Osteoblast (primary cell): ENCODE measurements at regions not wholly inside any gene's neighbourhood (a gene's known extent, or its start where the extent isn't known, plus 50 kb on each side); places are given as distances from the start of the nearest gene placed in this dataset.
A peak's percentile ranks its signal among the peaks of the same experiment; 100 is the strongest.

Experiments
- DNase-seq: peaks from one replicate; pipeline ENCODE4 v3.0.0; 2011; ENCODE audit warnings: low spot score, mixed read lengths; ENCODE audit not compliant: insufficient read length; ENCODE audit errors: missing footprints
- H2AFZ ChIP-seq: 2 replicates; pipeline ENCODE4 v1.6.0; 2011; ENCODE audit warnings: mild to moderate bottlenecking, low read length
- H3K27ac ChIP-seq: 2 replicates; pipeline ENCODE4 v1.5.1; 2011; ENCODE audit warnings: mild to moderate bottlenecking, low read depth, low read length, moderate library complexity
- H3K27me3 ChIP-seq: 2 replicates; pipeline ENCODE4 v1.6.0; 2012; ENCODE audit warnings: mild to moderate bottlenecking, control low read depth, inconsistent platforms, low read length, moderate library complexity; ENCODE audit not compliant: insufficient read depth
- H3K36me3 ChIP-seq: 2 replicates; pipeline ENCODE4 v1.5.1; 2011; ENCODE audit warnings: mild to moderate bottlenecking, low read length, control low read depth, moderate library complexity; ENCODE audit not compliant: insufficient read depth
- H3K4me1 ChIP-seq: 2 replicates; pipeline ENCODE4 v1.5.1; 2011; ENCODE audit warnings: mild to moderate bottlenecking, low read length, control low read depth, moderate library complexity; ENCODE audit not compliant: insufficient read depth
- H3K4me2 ChIP-seq: 2 replicates; pipeline ENCODE4 v1.6.0; 2011; ENCODE audit warnings: mild to moderate bottlenecking, low read length; ENCODE audit not compliant: insufficient read depth
- H3K4me3 ChIP-seq: fragments of 200-600 bp; sonication (generic); 3 replicates; pipeline ENCODE4 v1.5.1; 2012; ENCODE audit warnings: mild to moderate bottlenecking, low read length, inconsistent platforms; ENCODE audit not compliant: insufficient read depth
- H3K79me2 ChIP-seq: 2 replicates; pipeline ENCODE4 v1.6.0; 2012; ENCODE audit warnings: mild to moderate bottlenecking, low read length, control low read depth, inconsistent platforms; ENCODE audit not compliant: insufficient read depth
- H3K9me3 ChIP-seq: 2 replicates; pipeline ENCODE4 v1.5.1; 2011; ENCODE audit warnings: low read depth, low read length, control low read depth
- H4K20me1 ChIP-seq: 2 replicates; pipeline ENCODE4 v1.6.0; 2012; ENCODE audit warnings: mild to moderate bottlenecking, low read length, control low read depth; ENCODE audit not compliant: insufficient read depth
- CTCF ChIP-seq: IDR thresholded peaks from 2 replicates; pipeline ENCODE4 v1.5.1; 2011; ENCODE audit warnings: mild to moderate bottlenecking, low read depth, low read length, moderate library complexity; ENCODE audit errors: extremely low read depth

- H3K9me3 ChIP-seq: no peaks in the 10 kb centered on the region
- H2AFZ ChIP-seq: peak overlapping the region; percentile 94
- peak; percentile 78 for DNase-seq
- H3K27ac ChIP-seq: peak overlapping the region; percentile 84
- H4K20me1 ChIP-seq: peaks cover 5% of the 10 kb centered on the region
- peak overlapping the region; percentile 79 for H3K4me2 ChIP-seq
- peaks cover 6% of the 10 kb centered on the region for H3K36me3 ChIP-seq
- peaks cover 43% of the 10 kb centered on the region for H3K79me2 ChIP-seq
- peaks cover 21% of the 10 kb centered on the region for H3K4me1 ChIP-seq
- H3K27me3 ChIP-seq: no peaks in the 10 kb centered on the region
- H3K4me3 ChIP-seq: peak overlapping the region; percentile 94
- TF ChIP-seq CTCF: no peak
Measured at GRCh38 chr7:112940314-112940732, 146.3 kb downstream of the GPR85 start.

- H3K27ac ChIP-seq: peak overlapping the region; percentile 84
- TF ChIP-seq CTCF: no peak
Measured at GRCh38 chr7:112939574-112940313, 146.9 kb downstream of the GPR85 start.

GRCh38 chr7:112938863-112939573, 147.6 kb downstream of the GPR85 start:
- DNase-seq: peak; percentile 72
- H3K27me3 ChIP-seq: no peaks in the 10 kb centered on the region
- H3K79me2 ChIP-seq: peaks cover 56% of the 10 kb centered on the region
- TF ChIP-seq CTCF: no peak
- peaks cover 5% of the 10 kb centered on the region for H4K20me1 ChIP-seq
- peak overlapping the region; percentile 94 for H3K4me3 ChIP-seq
- peak overlapping the region; percentile 73 for H3K27ac ChIP-seq
- H3K36me3 ChIP-seq: peaks cover 6% of the 10 kb centered on the region
- H3K4me1 ChIP-seq: peaks cover 21% of the 10 kb centered on the region
- H3K9me3 ChIP-seq: no peaks in the 10 kb centered on the region
- peak overlapping the region; percentile 93 for H3K4me2 ChIP-seq
- peak overlapping the region; percentile 84 for H2AFZ ChIP-seq

More at GRCh38 chr7:112939574-112940313, 146.9 kb downstream of the GPR85 start:
- Histone ChIP-seq H2AFZ (peak overlapping the region; percentile 94), H3K4me1 (peaks cover 21% of the 10 kb centered on the region), H3K4me2 (peak overlapping the region; percentile 93), H3K27me3 (no peaks in the 10 kb centered on the region), H3K9me3 (no peaks in the 10 kb centered on the region), H4K20me1 (peaks cover 5% of the 10 kb centered on the region), H3K4me3 (peak overlapping the region; percentile 94), H3K79me2 (peaks cover 49% of the 10 kb centered on the region), H3K36me3 (peaks cover 6% of the 10 kb centered on the region)
- DNase-seq: peak; percentile 96
